HG03175 (cell line): ENCODE measurements at regions not wholly inside any gene's neighbourhood (a gene's known extent, or its start where the extent isn't known, plus 50 kb on each side); places are given as distances from the start of the nearest gene placed in this dataset.

Source experiments
- ATAC-seq: cut with Tn5 transposase; IDR thresholded peaks from one replicate; pipeline ENCODE4 v1.9.1; 2021; ENCODE audit warnings: mild to moderate bottlenecking, moderate library complexity; ENCODE audit not compliant: unreplicated experiment

GRCh38 chr10:123552760-123553554 lies 113.2 kb upstream of the GPR26 start:
- peak; percentile 45 for ATAC-seq

DNA sequence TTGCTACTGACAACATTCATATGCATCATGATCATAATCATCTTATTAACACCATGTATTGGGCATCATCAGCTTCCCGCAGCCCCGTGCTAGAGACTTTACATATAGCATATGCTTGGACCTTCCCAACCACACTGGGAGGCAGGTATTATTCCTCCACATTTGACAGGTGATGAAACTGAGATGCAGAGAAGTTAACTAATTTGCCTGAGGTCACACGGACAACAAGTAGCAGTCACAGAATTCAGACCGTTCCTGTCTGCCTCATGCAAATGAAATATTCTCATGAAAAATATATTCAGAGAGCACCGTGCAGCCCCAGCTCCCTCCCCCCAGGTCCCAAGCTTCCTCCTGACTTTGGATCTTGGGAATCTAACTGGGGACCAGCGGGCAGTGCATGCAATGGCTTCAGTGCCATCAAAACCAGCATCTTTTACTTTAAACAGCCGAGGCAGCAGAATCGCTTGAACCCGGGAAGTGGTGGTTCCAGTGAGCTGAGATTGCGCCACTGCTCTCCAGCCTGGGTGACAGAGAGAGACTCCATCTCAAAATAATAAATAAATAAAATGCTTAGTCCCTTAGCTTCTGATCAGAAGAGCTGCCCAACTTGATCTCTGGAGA lies 112.2 kb upstream of the GPR26 start:
- no peak for ATAC-seq

GRCh38 chr10:123554656-123555055 lies 111.5 kb upstream of the GPR26 start:
- ATAC-seq: no peak

DNA sequence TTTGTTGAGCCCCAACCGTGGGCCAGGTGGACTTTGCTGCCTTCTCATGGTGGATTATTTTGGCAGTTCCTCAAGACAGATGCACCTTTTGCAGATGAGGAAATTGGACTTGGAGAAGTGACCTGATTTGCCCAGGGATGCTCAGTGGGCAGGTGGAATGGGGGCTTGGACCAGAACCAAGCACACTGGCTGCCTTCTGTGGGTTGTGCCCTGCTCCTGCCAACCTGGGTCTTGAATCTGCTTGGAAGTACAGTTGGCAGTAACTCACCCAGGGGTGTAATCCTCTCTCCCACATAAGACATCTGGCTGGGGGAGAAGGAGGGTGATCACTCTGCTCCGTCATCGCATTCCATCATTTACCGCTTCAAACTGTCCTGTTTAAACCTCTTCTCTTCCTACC lies 110.5 kb upstream of the GPR26 start:
- no peak for ATAC-seq

DNA sequence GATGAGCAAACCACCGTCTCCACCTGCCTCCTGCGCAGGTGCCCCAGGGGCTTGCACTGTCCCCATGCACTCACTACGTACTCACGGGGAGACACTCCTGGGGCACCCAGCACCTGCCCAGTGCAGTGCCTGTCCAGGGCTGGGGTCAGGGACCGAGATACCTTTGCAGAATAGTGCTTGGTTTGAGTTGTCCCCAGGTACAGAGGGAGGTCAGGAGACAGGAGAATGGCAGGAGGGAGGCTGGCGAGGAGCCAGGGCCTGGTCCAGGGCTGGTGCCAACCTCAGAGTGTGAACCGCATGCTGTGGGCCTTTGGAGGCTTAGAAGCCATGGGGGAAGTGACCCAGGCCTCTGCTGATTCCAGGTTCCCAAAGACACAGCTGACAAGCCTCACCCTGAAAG lies 110.1 kb upstream of the GPR26 start:
- no peak for ATAC-seq

GRCh38 chr10:123556736-123557135 lies 109.4 kb upstream of the GPR26 start:
- no peak for ATAC-seq

GRCh38 chr10:123557366-123558108 lies 108.6 kb upstream of the GPR26 start:
- ATAC-seq: no peak

GRCh38 chr10:123558651-123559050 lies 107.5 kb upstream of the GPR26 start:
- no peak for ATAC-seq

DNA sequence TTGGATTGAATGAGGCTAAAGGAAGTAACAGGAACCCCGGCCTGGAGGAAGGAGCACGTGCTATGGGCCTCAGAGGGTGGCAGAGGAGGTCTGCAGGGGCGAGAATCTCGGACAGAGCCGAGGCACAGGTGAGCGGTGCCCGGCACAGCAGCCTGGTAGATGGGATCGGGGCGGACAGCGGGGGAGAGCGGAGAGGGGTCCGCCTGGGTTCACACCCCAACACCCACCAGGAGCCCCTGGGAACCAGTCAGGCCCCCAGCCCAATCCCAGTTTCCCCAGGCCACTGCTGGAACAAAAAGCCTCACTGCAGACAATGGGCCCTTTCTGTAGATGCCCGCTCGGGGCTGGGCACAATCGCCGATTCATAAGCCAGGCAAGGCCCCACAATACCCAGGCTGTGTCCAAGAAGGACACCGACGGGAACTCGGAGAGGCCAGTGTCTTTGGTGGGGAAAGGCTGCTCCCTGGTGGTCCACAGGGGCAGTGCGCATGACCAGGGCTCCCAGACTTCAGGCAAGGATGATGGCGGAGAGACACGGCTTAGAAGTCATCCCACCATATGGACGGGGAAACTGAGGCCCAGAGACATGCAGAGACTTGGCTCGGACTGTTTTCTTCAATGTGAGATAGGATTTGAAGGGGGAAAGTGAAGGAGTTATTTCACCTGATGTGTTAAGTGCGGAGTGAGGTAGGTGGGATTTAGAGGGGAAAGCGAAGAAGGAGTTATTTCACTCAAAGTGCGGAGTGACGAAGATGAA lies 106.9 kb upstream of the GPR26 start:
- peak; percentile 68 for ATAC-seq

DNA sequence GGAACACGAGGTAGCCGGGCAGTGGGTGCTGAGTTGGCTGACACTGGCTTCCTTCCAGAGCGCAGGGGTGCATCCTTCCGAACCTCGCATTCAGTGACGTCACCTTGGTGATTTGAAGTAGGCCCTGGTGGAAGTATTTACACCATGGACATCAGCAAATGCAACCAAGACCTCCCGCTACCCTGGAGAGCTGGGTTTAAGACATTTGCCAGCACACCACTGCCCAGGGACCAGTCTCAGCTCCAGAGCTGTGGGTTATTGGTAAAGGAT lies 106.4 kb upstream of the GPR26 start:
- ATAC-seq: no peak

GRCh38 chr10:123560301-123561140 lies 105.6 kb upstream of the GPR26 start:
- ATAC-seq: no peak

GRCh38 chr10:123561141-123561440 lies 105.1 kb upstream of the GPR26 start:
- no peak for ATAC-seq

DNA sequence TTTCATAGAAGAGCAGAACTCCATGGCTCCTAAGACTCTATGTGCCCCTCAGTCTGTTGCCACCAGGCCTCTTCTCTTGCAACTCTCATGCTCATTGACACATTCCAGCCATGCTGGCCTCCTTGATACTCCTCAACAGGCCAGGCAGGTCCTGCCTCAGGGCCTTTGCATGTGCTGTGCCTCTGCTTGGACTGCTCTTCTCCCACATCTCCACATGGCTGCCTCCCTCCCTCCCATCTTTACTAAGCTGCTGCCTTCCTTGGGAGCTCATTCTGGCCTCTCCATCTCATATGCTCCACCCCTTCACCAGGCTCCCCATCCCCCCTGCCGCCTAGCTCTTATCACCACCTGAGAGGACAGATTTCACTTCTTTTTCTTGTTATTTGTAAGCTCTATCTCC lies 103.8 kb upstream of the GPR26 start:
- ATAC-seq: no peak

DNA sequence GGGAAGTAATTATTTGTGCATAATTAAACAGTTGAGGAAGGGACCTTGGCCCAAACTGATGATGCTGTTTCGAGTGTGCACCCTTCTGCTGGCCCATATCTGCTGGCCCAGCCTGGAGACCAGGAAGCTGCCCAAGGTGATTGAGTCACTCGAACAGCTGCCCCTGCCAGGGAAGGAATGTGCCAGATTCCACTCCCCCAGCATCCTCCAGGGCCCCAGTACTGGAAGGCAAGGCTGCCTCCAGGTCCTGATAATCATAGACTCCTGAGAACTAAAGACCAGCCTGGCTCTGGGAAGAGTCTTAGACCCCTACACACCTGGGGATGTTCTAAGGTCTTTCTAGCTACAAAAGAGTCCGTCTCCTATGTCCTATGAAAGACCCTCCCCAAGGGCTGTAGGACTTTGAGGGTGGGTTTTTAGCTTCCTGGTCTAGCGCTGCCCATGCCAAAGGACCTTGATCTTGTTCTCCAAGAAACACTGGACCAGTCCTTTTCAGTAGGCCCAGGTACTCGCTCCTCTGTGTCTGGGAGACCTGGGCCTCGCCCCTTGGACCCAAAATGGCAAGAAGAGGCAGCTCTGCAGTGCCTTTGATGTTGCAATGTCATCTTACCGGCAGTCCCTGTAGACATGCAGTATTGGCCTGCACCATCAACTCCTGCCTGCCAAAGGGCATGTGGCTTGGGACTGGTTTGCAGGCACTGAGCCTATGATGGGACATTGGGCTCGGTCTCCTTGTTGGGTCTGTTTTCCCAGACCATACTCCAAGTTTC lies 103.2 kb upstream of the GPR26 start:
- no peak for ATAC-seq

DNA sequence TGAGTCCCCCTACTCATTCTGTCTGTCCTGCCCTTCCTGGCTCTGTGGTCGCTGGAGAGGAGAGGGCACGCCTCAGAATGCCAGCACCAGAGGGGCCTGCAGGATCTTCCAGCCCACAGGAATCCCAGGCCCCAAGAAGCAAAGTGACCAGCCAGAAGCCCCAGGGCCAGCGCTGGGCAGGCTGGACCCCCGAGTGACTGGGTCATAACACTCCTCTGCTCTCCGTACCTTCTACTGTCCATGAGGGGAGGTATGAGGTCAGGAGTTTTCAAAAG lies 102.6 kb upstream of the GPR26 start:
- ATAC-seq: no peak

- no peak for ATAC-seq
Measured at GRCh38 chr10:123563994-123564393, 102.2 kb upstream of the GPR26 start.

DNA sequence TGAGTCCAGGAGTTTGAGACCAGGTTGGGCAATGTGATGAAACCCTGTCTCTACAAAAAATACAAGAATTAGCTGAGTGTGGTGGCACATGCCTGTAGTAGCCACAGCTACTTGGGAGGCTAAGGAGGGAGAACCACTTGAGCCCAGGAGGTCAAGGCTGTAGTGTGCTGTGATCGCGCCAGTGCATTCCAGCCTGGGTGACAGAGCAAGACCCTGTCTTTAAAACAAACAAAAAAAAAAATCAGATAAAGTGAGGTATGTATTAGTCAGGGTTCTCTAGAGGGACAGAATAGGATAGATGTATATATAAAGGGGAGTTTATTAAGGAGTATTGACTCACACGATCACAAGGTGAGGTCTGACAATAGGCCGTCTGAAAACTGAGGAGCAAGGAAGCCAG lies 101.5 kb upstream of the GPR26 start:
- no peak for ATAC-seq

DNA sequence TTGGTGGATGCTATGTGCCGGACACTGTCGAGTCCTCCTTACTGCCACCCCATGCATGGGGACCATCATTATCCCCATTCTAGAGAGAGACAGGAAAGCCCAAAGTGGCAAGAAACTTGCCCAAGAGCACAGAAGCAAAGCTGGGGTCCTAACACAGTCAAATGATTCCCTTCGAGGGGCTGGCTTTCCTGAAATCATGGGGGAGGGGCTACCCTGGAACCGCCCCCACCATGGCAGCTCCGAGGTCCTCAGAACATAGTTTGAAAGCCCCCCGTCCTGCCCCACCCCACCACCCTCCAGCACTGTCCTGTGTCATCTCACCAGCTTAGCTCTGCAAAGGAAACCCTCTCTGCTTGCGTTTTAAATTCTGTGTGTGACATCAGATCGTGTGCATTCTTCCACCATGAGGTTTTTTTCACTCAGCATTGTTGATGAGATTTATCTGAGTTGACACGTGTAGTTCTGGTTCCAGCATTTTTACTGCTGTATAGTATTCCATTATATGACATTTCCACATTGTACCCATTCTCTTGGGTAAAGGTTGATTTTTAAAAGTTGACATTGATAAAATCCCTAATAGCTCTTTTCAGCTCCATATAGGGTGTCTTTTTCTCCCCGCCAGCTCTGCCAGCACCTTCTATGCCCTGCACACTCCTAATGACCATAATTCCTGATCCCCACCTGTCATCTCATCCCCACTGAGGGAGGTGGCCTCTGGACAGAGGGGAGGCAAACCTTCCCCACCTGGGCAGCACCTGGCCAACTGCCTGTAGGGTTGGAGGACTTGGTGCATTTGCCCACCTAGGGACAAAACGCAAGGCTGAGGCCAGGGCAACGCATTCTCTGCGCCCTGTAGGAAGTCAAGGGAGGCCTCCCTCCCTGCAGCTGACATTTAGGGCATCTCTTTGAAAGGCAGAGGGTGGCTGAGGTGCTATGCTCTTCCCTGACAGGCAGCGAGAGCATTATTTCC lies 100.2 kb upstream of the GPR26 start:
- ATAC-seq: no peak
